ENCODE measurements at regions not wholly inside any gene's neighbourhood (a gene's known extent, or its start where the extent isn't known, plus 50 kb on each side); places are given as distances from the start of the nearest gene placed in this dataset.

GRCh38 chrX:69110116-69110530, 55.1 kb downstream of the PJA1 start:
- Mint-ChIP-seq H3K4me1 (peaks cover under 1% of the 10 kb centered on the region), H3K9me3 (no peaks in the 10 kb centered on the region), H3K4me3 (no peak overlapping the region), H3K27me3 (peaks cover 3% of the 10 kb centered on the region), H3K36me3 (ENCODE audit: low read depth) (no peaks in the 10 kb centered on the region), H3K27ac (no peak overlapping the region)
- no peak for ATAC-seq
- DNase-seq, result no peak

GRCh38 chrX:69109706-69110105, 55.5 kb downstream of the PJA1 start:
- peaks cover 3% of the 10 kb centered on the region for H3K27me3 Mint-ChIP-seq
- ATAC-seq (no peak), DNase-seq (no peak)
- H3K4me1 Mint-ChIP-seq, result no peaks in the 10 kb centered on the region
- no peaks in the 10 kb centered on the region for H3K9me3 Mint-ChIP-seq
- no peaks in the 10 kb centered on the region for H3K36me3 Mint-ChIP-seq (ENCODE audit: low read depth)
- no peak overlapping the region for H3K27ac Mint-ChIP-seq
- H3K4me3 Mint-ChIP-seq, result no peak overlapping the region

GRCh38 chrX:69109036-69109663, 56.1 kb downstream of the PJA1 start:
- no peaks in the 10 kb centered on the region for H3K36me3 Mint-ChIP-seq (ENCODE audit: low read depth)
- H3K4me3 Mint-ChIP-seq, result no peak overlapping the region
- DNase-seq, result no peak
- no peaks in the 10 kb centered on the region for H3K9me3 Mint-ChIP-seq
- H3K27ac Mint-ChIP-seq, result no peak overlapping the region
- peaks cover 3% of the 10 kb centered on the region for H3K27me3 Mint-ChIP-seq
- no peaks in the 10 kb centered on the region for H3K4me1 Mint-ChIP-seq
- no peak for ATAC-seq

GRCh38 chrX:69107747-69108401, 57.4 kb downstream of the PJA1 start:
- Mint-ChIP-seq H3K4me3 (no peak overlapping the region), H3K9me3 (no peaks in the 10 kb centered on the region), H3K27ac (no peak overlapping the region), H3K36me3 (ENCODE audit: low read depth) (no peaks in the 10 kb centered on the region), H3K4me1 (no peaks in the 10 kb centered on the region), H3K27me3 (peaks cover 3% of the 10 kb centered on the region)
- DNase-seq (no peak), ATAC-seq (no peak)

GRCh38 chrX:69107231-69107739, 58.0 kb downstream of the PJA1 start:
- Mint-ChIP-seq H3K4me1 (no peaks in the 10 kb centered on the region), H3K4me3 (no peak overlapping the region), H3K27me3 (peaks cover 3% of the 10 kb centered on the region), H3K36me3 (ENCODE audit: low read depth) (no peaks in the 10 kb centered on the region), H3K9me3 (no peaks in the 10 kb centered on the region), H3K27ac (no peak overlapping the region)
- DNase-seq (no peak), ATAC-seq (no peak)

GRCh38 chrX:69104756-69105434, 60.4 kb downstream of the PJA1 start:
- no peaks in the 10 kb centered on the region for H3K4me1 Mint-ChIP-seq
- no peak for ATAC-seq
- no peaks in the 10 kb centered on the region for H3K9me3 Mint-ChIP-seq
- no peaks in the 10 kb centered on the region for H3K36me3 Mint-ChIP-seq (ENCODE audit: low read depth)
- H3K27ac Mint-ChIP-seq, result no peak overlapping the region
- H3K27me3 Mint-ChIP-seq, result peaks cover 3% of the 10 kb centered on the region
- no peak overlapping the region for H3K4me3 Mint-ChIP-seq
- DNase-seq, result no peak

- Mint-ChIP-seq H3K4me1 (no peaks in the 10 kb centered on the region), H3K9me3 (no peaks in the 10 kb centered on the region), H3K27ac (no peak overlapping the region), H3K36me3 (ENCODE audit: low read depth) (no peaks in the 10 kb centered on the region), H3K4me3 (no peak overlapping the region), H3K27me3 (peaks cover 3% of the 10 kb centered on the region)
- ATAC-seq (no peak), DNase-seq (no peak)
Measured at GRCh38 chrX:69103539-69103938, 61.7 kb downstream of the PJA1 start.

GRCh38 chrX:69102612-69103194, 62.5 kb downstream of the PJA1 start:
- H3K36me3 Mint-ChIP-seq (ENCODE audit: low read depth), result no peaks in the 10 kb centered on the region
- H3K4me3 Mint-ChIP-seq, result no peak overlapping the region
- H3K9me3 Mint-ChIP-seq, result no peaks in the 10 kb centered on the region
- H3K27me3 Mint-ChIP-seq, result peaks cover 2% of the 10 kb centered on the region
- DNase-seq, result no peak
- no peaks in the 10 kb centered on the region for H3K4me1 Mint-ChIP-seq
- no peak overlapping the region for H3K27ac Mint-ChIP-seq
- ATAC-seq, result no peak

- ATAC-seq (no peak), DNase-seq (no peak)
- Mint-ChIP-seq H3K9me3 (no peaks in the 10 kb centered on the region), H3K4me1 (no peaks in the 10 kb centered on the region), H3K27ac (no peak overlapping the region), H3K4me3 (no peak overlapping the region), H3K27me3 (no peaks in the 10 kb centered on the region), H3K36me3 (ENCODE audit: low read depth) (no peaks in the 10 kb centered on the region)
Measured at GRCh38 chrX:69101683-69102251, 63.5 kb downstream of the PJA1 start.

- ATAC-seq, result no peak
- DNase-seq, result no peak
- H3K27ac Mint-ChIP-seq, result no peak overlapping the region
- no peaks in the 10 kb centered on the region for H3K9me3 Mint-ChIP-seq
- no peak overlapping the region for H3K4me3 Mint-ChIP-seq
- H3K27me3 Mint-ChIP-seq, result no peaks in the 10 kb centered on the region
- H3K4me1 Mint-ChIP-seq, result no peaks in the 10 kb centered on the region
- no peaks in the 10 kb centered on the region for H3K36me3 Mint-ChIP-seq (ENCODE audit: low read depth)
Measured at GRCh38 chrX:69100478-69100877, 64.8 kb downstream of the PJA1 start.

- H3K36me3 Mint-ChIP-seq (ENCODE audit: low read depth), result no peaks in the 10 kb centered on the region
- no peak for DNase-seq
- H3K27me3 Mint-ChIP-seq, result no peaks in the 10 kb centered on the region
- no peak overlapping the region for H3K27ac Mint-ChIP-seq
- no peak for ATAC-seq
- no peaks in the 10 kb centered on the region for H3K4me1 Mint-ChIP-seq
- no peaks in the 10 kb centered on the region for H3K9me3 Mint-ChIP-seq
- no peak overlapping the region for H3K4me3 Mint-ChIP-seq
Measured at GRCh38 chrX:69097451-69098236, 67.6 kb downstream of the PJA1 start.

- DNase-seq (no peak), ATAC-seq (no peak)
- Mint-ChIP-seq H3K4me1 (no peaks in the 10 kb centered on the region), H3K27ac (no peak overlapping the region), H3K27me3 (no peaks in the 10 kb centered on the region), H3K4me3 (no peak overlapping the region), H3K36me3 (ENCODE audit: low read depth) (no peaks in the 10 kb centered on the region), H3K9me3 (no peaks in the 10 kb centered on the region)
Measured at GRCh38 chrX:69096963-69097362, 68.3 kb downstream of the PJA1 start.

- no peak overlapping the region for H3K27ac Mint-ChIP-seq
- DNase-seq (no peak), ATAC-seq (no peak)
- H3K27me3 Mint-ChIP-seq, result no peaks in the 10 kb centered on the region
- H3K9me3 Mint-ChIP-seq, result no peaks in the 10 kb centered on the region
- H3K4me1 Mint-ChIP-seq, result no peaks in the 10 kb centered on the region
- H3K36me3 Mint-ChIP-seq (ENCODE audit: low read depth), result no peaks in the 10 kb centered on the region
- no peak overlapping the region for H3K4me3 Mint-ChIP-seq
Measured at GRCh38 chrX:69094977-69095669, 70.1 kb downstream of the PJA1 start.
